A549 (cell line): ENCODE measurements at regions not wholly inside any gene's neighbourhood (a gene's known extent, or its start where the extent isn't known, plus 50 kb on each side); places are given as distances from the start of the nearest gene placed in this dataset.

Source experiments
- ATAC-seq, 2 experiments: fragments of 200-7000 bp in 1 of 2; fragments of >200 bp in 1 of 2; cut with Nextera tagmentation in 1 of 2; cut with Tn5 transposase in 1 of 2; 3 replicates each; pipeline versions ENCODE4 v1.8.0 to v1.9.1; 2018 to 2020; ENCODE audit warnings: mild to moderate bottlenecking in 1 of 2, moderate library complexity in 1 of 2
- CTCF ChIA-PET: fragments of 300-600 bp; sonication (Branson Sonifier 250); formaldehyde crosslinking; extraction: SDS; loops from one replicate; lab custom pipeline; 2021; ENCODE audit warnings: antibody characterized with exemption, inconsistent platforms; lab: Yijun Ruan, JAX
- POLR2A ChIA-PET: fragments of 350-600 bp; formaldehyde crosslinking; extraction: SDS; loops from one replicate; lab custom pipeline; 2021; ENCODE audit warnings: antibody characterized with exemption, inconsistent platforms; lab: Yijun Ruan, JAX
- DNase-seq, 2 experiments: peaks; one replicate each; pipeline versions ENCODE4 v3.0.0 to v3.0.0-alpha.2; 2011 to 2016; ENCODE audit warnings: low read depth in 1 of 2, low spot score in 1 of 2
- FAIRE-seq: peaks from 2 replicates; lab custom pipeline; 2011; peaks lifted over from hg19 to GRCh38; lab: Jason Lieb, UNC
- H3K27ac ChIP-seq, 2 experiments: fragments of >200 bp; sonication (Bioruptor Twin); formaldehyde crosslinking; 3 replicates each; pipeline ENCODE4 v1.5.1; 2016 to 2017
- H3K4me1 ChIP-seq: fragments of >200 bp; sonication (Bioruptor Twin); formaldehyde crosslinking; 3 replicates; pipeline ENCODE4 v1.6.1; 2016
- H3K4me2 ChIP-seq: fragments of >200 bp; sonication (Bioruptor Twin); formaldehyde crosslinking; 3 replicates; pipeline ENCODE4 v1.6.1; 2016
- H3K4me3 ChIP-seq: fragments of >200 bp; sonication (Bioruptor Twin); formaldehyde crosslinking; 3 replicates; pipeline ENCODE4 v1.5.1; 2016
- H3K9me3 ChIP-seq: fragments of >200 bp; sonication (Bioruptor Twin); formaldehyde crosslinking; 3 replicates; pipeline ENCODE4 v1.6.1; 2016
- CBX8 ChIP-seq: fragments of 200-600 bp; sonication (generic); IDR thresholded peaks from 2 replicates; pipeline ENCODE4 v1.6.1; 2016
- CHD2 ChIP-seq: fragments of 150-350 bp; IDR thresholded peaks from 2 replicates; pipeline ENCODE4 v1.6.1; 2014; ENCODE audit warnings: low read length; ENCODE audit not compliant: partially characterized antibody
- ESRRA ChIP-seq: fragments of 150-350 bp; IDR thresholded peaks from 2 replicates; pipeline ENCODE4 v1.6.1; 2014; ENCODE audit warnings: mild to moderate bottlenecking, low read length, borderline replicate concordance
- HDAC2 ChIP-seq: fragments of 200-600 bp; sonication (generic); IDR thresholded peaks from 2 replicates; pipeline ENCODE4 v1.6.1; 2016
- HOXA7 ChIP-seq: fragments of 250-450 bp; sonication (Bioruptor Pico); IDR thresholded peaks from 2 replicates; pipeline ENCODE4 v1.5.0; 2020; ENCODE audit warnings: mild to moderate bottlenecking, moderate library complexity
- HOXB5 ChIP-seq: fragments of 250-450 bp; sonication (Bioruptor Pico); IDR thresholded peaks from 2 replicates; pipeline ENCODE4 v1.5.0; 2020; ENCODE audit warnings: mild to moderate bottlenecking, moderate library complexity
- JUN ChIP-seq, 2 experiments: fragments of >200 bp; sonication (Bioruptor Twin); formaldehyde crosslinking; IDR thresholded peaks; 2 replicates in 1 of 2; 3 replicates in 1 of 2; pipeline ENCODE4 v1.6.1; 2016 to 2017
- KDM1A ChIP-seq: fragments of 200-600 bp; sonication (generic); IDR thresholded peaks from 2 replicates; pipeline ENCODE4 v1.6.1; 2016; ENCODE audit warnings: low read depth, mild to moderate bottlenecking
- MYC ChIP-seq: IDR thresholded peaks from 2 replicates; pipeline ENCODE4 v1.6.1; 2012; ENCODE audit warnings: mild to moderate bottlenecking, inconsistent platforms, low read length, improper control_type of control experiment, borderline replicate concordance
- NFE2L2 ChIP-seq: fragments of 150-350 bp; conservative IDR thresholded peaks from 2 replicates; pipeline ENCODE4 v1.6.1; 2014; ENCODE audit warnings: low read length
- POLR2A ChIP-seq: IDR thresholded peaks from 2 replicates; pipeline ENCODE4 v1.6.1; 2012; ENCODE audit warnings: mild to moderate bottlenecking, low read length
- POLR2AphosphoS2 ChIP-seq: conservative IDR thresholded peaks from 2 replicates; pipeline ENCODE4 v1.6.1; 2012; ENCODE audit warnings: low read length, improper control_type of control experiment, inconsistent platforms
- RAD21 ChIP-seq, 2 experiments: fragments of >200 bp in 1 of 2; sonication (Bioruptor Twin) in 1 of 2; formaldehyde crosslinking in 1 of 2; IDR thresholded peaks in 1 of 2; conservative IDR thresholded peaks in 1 of 2; 2 replicates in 1 of 2; 3 replicates in 1 of 2; pipeline ENCODE4 v1.6.1; 2012 to 2018; ENCODE audit warnings: inconsistent platforms in 1 of 2
- RARB ChIP-seq: fragments of 250-450 bp; sonication (Bioruptor Pico); IDR thresholded peaks from 2 replicates; pipeline ENCODE4 v1.8.0; 2021; ENCODE audit warnings: mild to moderate bottlenecking, moderate library complexity
- RCOR1 ChIP-seq: fragments of 150-350 bp; IDR thresholded peaks from 2 replicates; pipeline ENCODE4 v1.6.1; 2014; ENCODE audit warnings: antibody characterized with exemption, low read length, low read depth
- REST ChIP-seq: fragments of 200-600 bp; sonication (generic); IDR thresholded peaks from 2 replicates; pipeline ENCODE4 v1.6.1; 2016; ENCODE audit warnings: antibody characterized with exemption, mild to moderate bottlenecking, moderate library complexity
- RNF2 ChIP-seq: fragments of 200-600 bp; sonication (generic); IDR thresholded peaks from 2 replicates; pipeline ENCODE4 v1.6.1; 2016; ENCODE audit warnings: low read depth, mild to moderate bottlenecking, antibody characterized with exemption, moderate library complexity, borderline replicate concordance
- SREBF2 ChIP-seq: fragments of 450-650 bp; IDR thresholded peaks from 2 replicates; pipeline ENCODE4 v1.6.1; 2014; ENCODE audit warnings: mild to moderate bottlenecking, moderate library complexity
- TP53 ChIP-seq: fragments of 250-450 bp; sonication (Bioruptor Pico); IDR thresholded peaks from 2 replicates; pipeline ENCODE4 v1.5.0; 2021; ENCODE audit warnings: mild to moderate bottlenecking, moderate library complexity
- ZC3H11A ChIP-seq: fragments of 450-650 bp; IDR thresholded peaks from 2 replicates; pipeline ENCODE4 v1.6.1; 2014; ENCODE audit warnings: antibody characterized with exemption, mild to moderate bottlenecking
- ZFP36 ChIP-seq: fragments of 450-650 bp; IDR thresholded peaks from 2 replicates; pipeline ENCODE4 v1.6.1; 2014; ENCODE audit warnings: borderline replicate concordance; ENCODE audit not compliant: partially characterized antibody
- ZSCAN20 ChIP-seq: fragments of 250-450 bp; sonication (Bioruptor Pico); IDR thresholded peaks from 2 replicates; pipeline ENCODE4 v1.8.0; 2022; ENCODE audit warnings: mild to moderate bottlenecking, moderate library complexity
- WGBS: methylation state at CpG from one replicate; pipeline ENCODE4 v1.1.6; 2017; ENCODE audit errors: missing lambda C conversion rate; 5-methylcytosine and 5-hydroxymethylcytosine counted together
- TF ChIP-seq, protein P1 (sequence below): fragments of 250-450 bp; sonication (Bioruptor Pico); IDR thresholded peaks from 2 replicates; pipeline ENCODE4 v1.5.0; 2020; ENCODE audit warnings: low read depth, mild to moderate bottlenecking, moderate library complexity
- TF ChIP-seq, protein P2 (sequence below): fragments of 150-350 bp; IDR thresholded peaks from 2 replicates; pipeline ENCODE4 v1.6.1; 2014; ENCODE audit warnings: low read depth, mild to moderate bottlenecking, low read length
- TF ChIP-seq, protein P3 (sequence below): fragments of >200 bp; sonication (Bioruptor Twin); formaldehyde crosslinking; IDR thresholded peaks from 3 replicates; pipeline ENCODE4 v1.5.1; 2016

- TF ChIP-seq, protein P1, sequence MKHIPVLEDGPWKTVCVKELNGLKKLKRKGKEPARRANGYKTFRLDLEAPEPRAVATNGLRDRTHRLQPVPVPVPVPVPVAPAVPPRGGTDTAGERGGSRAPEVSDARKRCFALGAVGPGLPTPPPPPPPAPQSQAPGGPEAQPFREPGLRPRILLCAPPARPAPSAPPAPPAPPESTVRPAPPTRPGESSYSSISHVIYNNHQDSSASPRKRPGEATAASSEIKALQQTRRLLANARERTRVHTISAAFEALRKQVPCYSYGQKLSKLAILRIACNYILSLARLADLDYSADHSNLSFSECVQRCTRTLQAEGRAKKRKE (CRISPR knock-in tag), result no peak
- TF ChIP-seq, all 56 proteins: peak for 0
These were observed 631.8 kb upstream of the KLF12 start (continued) for GRCh38 chr13:74765955-74766354.

DNA sequence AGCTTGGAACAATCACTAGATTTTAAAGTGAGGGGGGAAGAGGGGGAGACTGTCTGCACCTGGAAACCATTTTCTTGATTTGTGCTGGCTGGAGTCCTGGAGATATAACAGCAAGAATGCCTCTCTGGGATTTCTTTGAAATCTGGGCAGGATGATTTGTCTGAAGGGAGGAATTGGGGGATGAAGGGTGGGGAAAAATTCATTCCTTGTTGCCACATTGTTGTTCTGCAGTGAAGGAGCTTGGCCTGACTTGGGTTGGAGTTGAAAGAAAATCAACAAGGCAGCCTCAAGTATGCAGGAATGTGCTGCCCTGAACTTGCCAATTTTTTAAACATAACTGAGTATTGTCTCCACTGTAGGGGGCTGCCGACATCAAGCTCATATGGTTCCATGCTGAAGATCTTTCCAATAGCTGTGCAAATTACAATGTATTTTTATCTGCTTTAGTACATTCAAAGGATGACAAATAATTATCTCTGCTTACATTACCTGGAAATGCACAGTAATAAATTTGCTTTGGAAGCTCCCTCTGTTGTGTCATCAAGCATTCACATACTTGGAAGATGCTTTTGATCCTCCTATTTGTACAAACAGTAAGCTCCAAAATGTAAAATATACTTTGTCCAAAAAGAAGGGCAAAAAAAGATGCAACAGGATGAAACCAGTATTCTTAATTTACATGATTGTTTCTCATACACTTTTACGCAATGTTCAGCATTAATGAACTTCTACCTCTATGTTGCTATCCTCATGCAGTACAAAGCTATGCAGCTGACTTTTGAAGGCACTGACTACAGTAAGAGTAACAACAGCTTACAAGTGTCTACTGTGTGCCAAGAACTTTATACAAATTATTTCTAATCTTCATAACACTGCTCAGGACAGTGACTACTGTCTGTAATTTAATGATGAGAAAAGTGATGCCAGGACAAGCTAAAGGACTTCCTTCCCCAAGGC is 627.9 kb upstream of the KLF12 start:
- 55% methylated on average over 2 of the region's 2 CpGs for WGBS
- ChIA-PET POLR2A (no interaction called here), CTCF (no interaction called here)
- H3K27ac ChIP-seq, result no peak overlapping the region
- H3K4me2 ChIP-seq, result no peak overlapping the region
- H3K9me3 ChIP-seq, result no peaks in the 10 kb centered on the region
- TF ChIP-seq HDAC2 (no peak), POLR2A (no peak), CHD2 (no peak), RAD21 (conservative IDR thresholded peaks at IDR 0.05 in 1 of 2, IDR thresholded peaks at IDR 0.05 in 1 of 2) (no peak), SREBF2 (no peak), RARB (CRISPR knock-in tag) (no peak), POLR2AphosphoS2 (no peak)
- no peak overlapping the region for H3K4me3 ChIP-seq
- FAIRE-seq (no peak), ATAC-seq (no peak), DNase-seq (no peak)
- no peaks in the 10 kb centered on the region for H3K4me1 ChIP-seq

DNA sequence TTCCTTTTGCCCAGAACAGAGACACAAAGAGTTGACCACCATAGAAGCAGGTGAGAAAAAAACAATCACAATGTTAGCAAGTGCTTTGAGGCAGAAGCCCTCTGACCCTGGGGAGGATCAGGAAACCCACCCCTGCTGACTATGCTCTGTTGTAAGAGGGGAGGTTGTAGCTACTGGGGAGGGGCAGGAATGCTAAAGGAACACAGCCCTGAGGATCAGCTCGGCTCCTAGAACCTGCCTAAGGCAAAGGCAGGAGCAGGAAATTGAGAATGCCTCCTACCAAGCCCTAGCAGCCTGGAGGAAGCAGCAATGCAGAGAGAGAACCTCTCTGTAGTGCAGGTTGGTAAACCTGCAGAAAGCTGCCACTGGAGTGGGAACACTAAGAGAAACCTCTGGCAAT is 624.0 kb upstream of the KLF12 start:
- no peaks in the 10 kb centered on the region for H3K9me3 ChIP-seq
- no peaks in the 10 kb centered on the region for H3K4me1 ChIP-seq

GRCh38 chr13:74755065-74755464 is 620.9 kb upstream of the KLF12 start:
- FAIRE-seq (no peak), DNase-seq (no peak), ATAC-seq (no peak)
- TF ChIP-seq REST (no peak), ZFP36 (no peak), CHD2 (no peak), KDM1A (no peak), TP53 (CRISPR knock-in tag) (no peak), ZSCAN20 (no peak), HOXA7 (CRISPR knock-in tag) (no peak), ZC3H11A (no peak), NFE2L2 (no peak), RNF2 (no peak), JUN (IDR thresholded peaks at IDR 0.05) (no peak)
- TF ChIP-seq, protein P2, sequence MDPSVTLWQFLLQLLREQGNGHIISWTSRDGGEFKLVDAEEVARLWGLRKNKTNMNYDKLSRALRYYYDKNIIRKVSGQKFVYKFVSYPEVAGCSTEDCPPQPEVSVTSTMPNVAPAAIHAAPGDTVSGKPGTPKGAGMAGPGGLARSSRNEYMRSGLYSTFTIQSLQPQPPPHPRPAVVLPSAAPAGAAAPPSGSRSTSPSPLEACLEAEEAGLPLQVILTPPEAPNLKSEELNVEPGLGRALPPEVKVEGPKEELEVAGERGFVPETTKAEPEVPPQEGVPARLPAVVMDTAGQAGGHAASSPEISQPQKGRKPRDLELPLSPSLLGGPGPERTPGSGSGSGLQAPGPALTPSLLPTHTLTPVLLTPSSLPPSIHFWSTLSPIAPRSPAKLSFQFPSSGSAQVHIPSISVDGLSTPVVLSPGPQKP, result no peak
- TF ChIP-seq, protein P1 (CRISPR knock-in tag), result no peak
- TF ChIP-seq, protein P3, sequence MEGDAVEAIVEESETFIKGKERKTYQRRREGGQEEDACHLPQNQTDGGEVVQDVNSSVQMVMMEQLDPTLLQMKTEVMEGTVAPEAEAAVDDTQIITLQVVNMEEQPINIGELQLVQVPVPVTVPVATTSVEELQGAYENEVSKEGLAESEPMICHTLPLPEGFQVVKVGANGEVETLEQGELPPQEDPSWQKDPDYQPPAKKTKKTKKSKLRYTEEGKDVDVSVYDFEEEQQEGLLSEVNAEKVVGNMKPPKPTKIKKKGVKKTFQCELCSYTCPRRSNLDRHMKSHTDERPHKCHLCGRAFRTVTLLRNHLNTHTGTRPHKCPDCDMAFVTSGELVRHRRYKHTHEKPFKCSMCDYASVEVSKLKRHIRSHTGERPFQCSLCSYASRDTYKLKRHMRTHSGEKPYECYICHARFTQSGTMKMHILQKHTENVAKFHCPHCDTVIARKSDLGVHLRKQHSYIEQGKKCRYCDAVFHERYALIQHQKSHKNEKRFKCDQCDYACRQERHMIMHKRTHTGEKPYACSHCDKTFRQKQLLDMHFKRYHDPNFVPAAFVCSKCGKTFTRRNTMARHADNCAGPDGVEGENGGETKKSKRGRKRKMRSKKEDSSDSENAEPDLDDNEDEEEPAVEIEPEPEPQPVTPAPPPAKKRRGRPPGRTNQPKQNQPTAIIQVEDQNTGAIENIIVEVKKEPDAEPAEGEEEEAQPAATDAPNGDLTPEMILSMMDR, result no peak
- H3K4me1 ChIP-seq, result no peaks in the 10 kb centered on the region
- H3K4me3 ChIP-seq, result no peak overlapping the region
- no peak overlapping the region for H3K27ac ChIP-seq
- CTCF ChIA-PET, result no interaction called here
- H3K4me2 ChIP-seq, result no peak overlapping the region
- POLR2A ChIA-PET, result no interaction called here
- no peaks in the 10 kb centered on the region for H3K9me3 ChIP-seq
- WGBS, result 20% methylated on average over 2 of the region's 2 CpGs

More for the DNA sequence above, 624.0 kb upstream of the KLF12 start:
- FAIRE-seq (no peak), DNase-seq (no peak), ATAC-seq (no peak)
- WGBS, result 50% methylated on average over 1 of the region's 1 CpG
- Histone ChIP-seq H3K27ac (no peak overlapping the region), H3K4me2 (no peak overlapping the region), H3K4me3 (no peak overlapping the region)
- ChIA-PET POLR2A (no interaction called here), CTCF (no interaction called here)
- TF ChIP-seq CBX8 (no peak), RARB (CRISPR knock-in tag) (no peak), ESRRA (no peak), HOXB5 (CRISPR knock-in tag) (no peak), RCOR1 (no peak), CHD2 (no peak), MYC (no peak), ZFP36 (no peak)
